Neuronal stem cell (in vitro differentiated cells): ENCODE measurements at regions not wholly inside any gene's neighbourhood (a gene's known extent, or its start where the extent isn't known, plus 50 kb on each side); places are given as distances from the start of the nearest gene placed in this dataset.
A peak's percentile ranks its signal among the peaks of the same experiment; 100 is the strongest.

Experiments
- DNase-seq: peaks from one replicate; pipeline ENCODE4 v3.0.0-alpha.2; 2013; ENCODE audit warnings: low spot score
- H2AFZ ChIP-seq: one replicate; pipeline ENCODE4 v1.6.1; 2013; ENCODE audit warnings: mild to moderate bottlenecking, low read length, inconsistent platforms
- H2AK5ac ChIP-seq: 2 replicates; pipeline ENCODE4 v1.6.1; 2013; ENCODE audit warnings: low read depth, mild to moderate bottlenecking, inconsistent platforms, low read length, moderate library complexity, mixed read lengths
- H2BK120ac ChIP-seq: 2 replicates; pipeline ENCODE4 v1.6.1; 2013; ENCODE audit warnings: low read depth, mild to moderate bottlenecking, inconsistent platforms, low read length, moderate library complexity, mixed read lengths
- H2BK12ac ChIP-seq: one replicate; pipeline ENCODE4 v1.6.1; 2013; ENCODE audit warnings: low read length, inconsistent platforms
- H2BK15ac ChIP-seq: 2 replicates; pipeline ENCODE4 v1.6.1; 2013; ENCODE audit warnings: mild to moderate bottlenecking, low read length, inconsistent platforms, mixed read lengths
- H2BK5ac ChIP-seq: one replicate; pipeline ENCODE4 v1.6.1; 2013; ENCODE audit warnings: inconsistent platforms, mild to moderate bottlenecking, low read length, moderate library complexity
- H3K14ac ChIP-seq: one replicate; pipeline ENCODE4 v1.6.1; 2013; ENCODE audit warnings: low read length, inconsistent platforms
- H3K18ac ChIP-seq: 2 replicates; pipeline ENCODE4 v1.6.1; 2013; ENCODE audit warnings: low read length, inconsistent platforms
- H3K23ac ChIP-seq: 2 replicates; pipeline ENCODE4 v1.6.1; 2013; ENCODE audit warnings: low read depth, mild to moderate bottlenecking, mixed read lengths, low read length, inconsistent platforms; ENCODE audit not compliant: poor library complexity
- H3K27ac ChIP-seq: replicated peaks from 3 replicates; pipeline ENCODE4 v1.5.1; 2013; ENCODE audit warnings: low read length, inconsistent platforms
- H3K27me3 ChIP-seq, 3 experiments: 2 replicates each; pipeline ENCODE4 v1.6.1; 2013; ENCODE audit warnings: low read length in 3 of 3, mild to moderate bottlenecking in 2 of 3, inconsistent platforms in 1 of 3, low read depth in 1 of 3, mixed read lengths in 1 of 3, moderate library complexity in 1 of 3; ENCODE audit not compliant: control insufficient read depth in 3 of 3, insufficient read depth in 3 of 3
- H3K36me3 ChIP-seq, 2 donors: replicated peaks in 1 of 2; 2 replicates each; pipeline ENCODE4 v1.6.1; 2013; ENCODE audit warnings: low read length in 2 of 2; ENCODE audit not compliant: control insufficient read depth in 2 of 2, insufficient read depth in 2 of 2
- H3K4ac ChIP-seq: 2 replicates; pipeline ENCODE4 v1.6.1; 2013; ENCODE audit warnings: inconsistent platforms, mild to moderate bottlenecking, low read length, moderate library complexity
- H3K4me1 ChIP-seq, 2 donors: 1 replicate in 1 of 2; 2 replicates in 1 of 2; pipeline ENCODE4 v1.6.1; 2013; ENCODE audit warnings: low read length in 2 of 2, low read depth in 1 of 2; ENCODE audit not compliant: control insufficient read depth in 2 of 2, insufficient read depth in 1 of 2
- H3K4me2 ChIP-seq: one replicate; pipeline ENCODE4 v1.6.1; 2013; ENCODE audit warnings: mild to moderate bottlenecking, low read length, inconsistent platforms; ENCODE audit not compliant: insufficient read depth, poor library complexity, severe bottlenecking
- H3K4me3 ChIP-seq, 2 donors: 2 replicates each; pipeline ENCODE4 v1.5.1; 2013; ENCODE audit warnings: low read length in 2 of 2, mild to moderate bottlenecking in 2 of 2, inconsistent platforms in 1 of 2, moderate library complexity in 1 of 2
- H3K79me1 ChIP-seq: one replicate; pipeline ENCODE4 v1.6.1; 2013; ENCODE audit warnings: low read depth, mild to moderate bottlenecking, inconsistent platforms, low read length, moderate library complexity
- H3K9ac ChIP-seq: one replicate; pipeline ENCODE4 v1.6.1; 2013; ENCODE audit warnings: mild to moderate bottlenecking, low read depth, low read length, inconsistent platforms; ENCODE audit not compliant: poor library complexity
- H3K9me3 ChIP-seq, 2 donors: replicated peaks in 1 of 2; 2 replicates each; pipeline versions ENCODE3 to v1.6.1; 2013; ENCODE audit warnings: low read length in 2 of 2, mild to moderate bottlenecking in 2 of 2, inconsistent platforms in 1 of 2, low read depth in 1 of 2, mixed read lengths in 1 of 2, moderate library complexity in 1 of 2; ENCODE audit not compliant: control insufficient read depth in 2 of 2, insufficient read depth in 1 of 2
- H4K8ac ChIP-seq: one replicate; pipeline ENCODE4 v1.6.1; 2013; ENCODE audit warnings: low read depth, mild to moderate bottlenecking, inconsistent platforms, low read length, moderate library complexity
- H4K91ac ChIP-seq: one replicate; pipeline ENCODE4 v1.6.1; 2013; ENCODE audit warnings: low read length, low read depth, mild to moderate bottlenecking, inconsistent platforms; ENCODE audit not compliant: poor library complexity
- WGBS, 2 donors: extraction: QIAGEN DNeasy Blood & Tissue Kit; methylation state at CpG; one replicate each; pipeline ENCODE4 v1.1.7; 2013; ENCODE audit warnings: missing lambda C conversion rate in 2 of 2, mixed read lengths in 1 of 2; ENCODE audit not compliant: insufficient read length in 2 of 2, insufficient replicate concordance in 1 of 2; ENCODE audit errors: extremely low coverage in 2 of 2; 5-methylcytosine and 5-hydroxymethylcytosine counted together

DNA sequence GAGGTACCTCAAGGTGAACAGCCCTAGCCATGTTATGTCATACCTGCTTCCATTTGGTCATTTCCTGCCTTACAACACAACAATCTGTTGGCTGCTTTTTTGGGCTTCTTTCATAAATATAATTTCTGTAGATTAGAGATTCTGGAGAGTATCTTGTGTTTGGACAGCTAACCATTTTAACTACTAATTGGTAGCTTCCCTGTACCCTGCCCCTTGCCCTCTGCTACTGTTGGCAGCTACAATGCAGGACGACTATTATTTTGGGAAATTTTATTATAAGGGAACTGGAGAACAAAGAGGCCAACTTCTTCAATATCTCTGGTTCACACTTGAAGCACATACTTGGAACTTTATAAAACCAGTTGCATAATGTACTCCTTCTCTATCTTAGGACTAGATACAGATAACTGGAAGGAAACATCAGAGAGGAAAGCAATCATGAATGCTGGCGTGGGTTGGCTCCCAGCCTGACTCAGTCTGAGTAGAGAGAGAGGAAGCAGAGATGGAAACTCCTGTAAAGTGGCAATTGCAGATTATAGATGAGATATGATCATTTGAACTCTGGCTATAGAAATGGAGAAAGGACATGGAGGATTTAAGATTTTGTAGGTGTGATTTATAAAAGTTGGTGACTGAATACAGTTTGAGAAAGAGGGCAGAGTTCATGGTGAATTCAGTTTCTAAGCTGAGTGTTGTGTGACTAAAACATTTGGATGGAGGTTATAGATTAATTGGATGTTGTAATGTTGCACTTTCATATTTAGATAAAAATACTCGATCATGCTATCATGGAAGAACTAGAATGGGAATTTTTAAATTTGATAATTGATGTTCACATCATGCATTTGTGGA, 74.5 kb downstream of the MDH1 start:
- H2AK5ac ChIP-seq = no peak overlapping the region
- no peak overlapping the region for H2BK12ac ChIP-seq
- no peaks in the 10 kb centered on the region for H3K36me3 ChIP-seq
- no peak overlapping the region for H2BK120ac ChIP-seq
- no peak overlapping the region for H2BK15ac ChIP-seq
- H3K79me1 ChIP-seq = no peaks in the 10 kb centered on the region
- no peak overlapping the region for H3K9ac ChIP-seq
- no peak overlapping the region for H3K27ac ChIP-seq
- H3K14ac ChIP-seq = no peak overlapping the region
- no peak overlapping the region for H3K4ac ChIP-seq
- H3K4me2 ChIP-seq = no peak overlapping the region
- peaks cover 0 to 4% of the 10 kb centered on the region in 2 donors for H3K4me1 ChIP-seq
- no peak for DNase-seq
- H2AFZ ChIP-seq = no peak overlapping the region
- H3K4me3 ChIP-seq = no peak overlapping the region
- no CpG with 5 or more reads among the region's 3 CpGs for WGBS, 2 donors
- H3K9me3 ChIP-seq = no peaks in the 10 kb centered on the region
- no peak overlapping the region for H4K8ac ChIP-seq
- H4K91ac ChIP-seq = no peak overlapping the region
- H3K18ac ChIP-seq = no peak overlapping the region
- H3K23ac ChIP-seq = no peak overlapping the region
- no peaks in the 10 kb centered on the region for H3K27me3 ChIP-seq
- H2BK5ac ChIP-seq = no peak overlapping the region

DNA sequence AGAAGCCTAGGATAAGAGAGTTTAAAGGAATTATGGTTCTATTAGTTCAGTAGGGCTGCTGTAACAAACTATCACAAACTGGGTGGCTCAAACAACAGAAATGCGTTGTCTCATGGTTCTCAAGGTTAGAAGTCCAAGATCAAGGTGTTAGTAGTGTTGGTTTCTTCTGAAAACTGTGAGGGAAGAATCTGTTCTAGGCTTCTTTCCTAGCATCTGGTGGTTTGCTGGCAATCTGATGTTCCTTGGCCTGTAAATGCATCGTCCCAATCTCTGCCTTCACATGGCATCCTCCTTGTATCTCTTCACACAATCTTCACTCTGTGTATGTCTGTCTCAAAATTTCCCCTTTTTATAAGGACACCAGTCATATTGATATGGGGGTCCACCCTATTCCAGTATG, 76.3 kb downstream of the MDH1 start:
- Histone ChIP-seq H3K14ac (no peak overlapping the region), H4K8ac (no peak overlapping the region), H3K9ac (no peak overlapping the region), H2AK5ac (no peak overlapping the region), H3K27me3 (no peaks in the 10 kb centered on the region), H3K4me3 (no peak overlapping the region), H4K91ac (no peak overlapping the region), H3K18ac (no peak overlapping the region), H3K36me3 (no peaks in the 10 kb centered on the region), H2BK12ac (no peak overlapping the region), H3K23ac (no peak overlapping the region), H2BK120ac (no peak overlapping the region), H2AFZ (no peak overlapping the region), H3K4me2 (no peak overlapping the region), H2BK5ac (no peak overlapping the region), H3K27ac (no peak overlapping the region), H3K9me3 (no peaks in the 10 kb centered on the region), H3K4me1 (peaks cover 0 to 4% of the 10 kb centered on the region in 2 donors), H2BK15ac (no peak overlapping the region), H3K4ac (no peak overlapping the region), H3K79me1 (no peaks in the 10 kb centered on the region)
- DNase-seq = no peak
- no CpG with 5 or more reads among the region's 2 CpGs for WGBS, 2 donors

DNA sequence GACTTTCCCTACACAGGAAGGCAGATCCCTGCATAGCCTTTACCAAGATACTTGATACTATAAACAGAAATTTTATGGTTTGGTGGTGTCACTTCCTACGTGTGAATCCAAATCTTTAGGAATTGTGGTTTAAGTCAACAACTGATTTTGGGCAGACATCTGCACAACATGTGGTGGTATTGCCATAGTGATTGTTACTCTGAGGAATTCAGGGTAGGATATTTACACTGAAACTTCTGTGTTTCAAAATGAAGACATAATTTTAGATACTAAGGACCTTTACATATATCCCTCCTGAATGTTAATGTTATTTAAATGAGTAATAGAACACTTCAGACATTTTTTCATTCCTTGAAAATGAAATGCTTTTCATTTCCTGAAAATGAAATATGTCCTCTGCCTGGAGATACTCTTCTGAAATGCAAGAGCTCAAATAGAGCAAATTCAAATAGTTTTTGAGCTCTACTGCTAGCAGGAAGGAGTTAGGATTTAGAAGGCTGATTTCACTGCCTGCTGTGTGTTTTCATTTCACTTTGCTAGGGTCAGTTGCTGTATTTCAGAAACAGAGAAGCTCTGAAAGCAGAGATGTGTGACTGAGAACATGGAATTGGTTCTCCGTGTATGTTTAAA, 77.2 kb downstream of the MDH1 start:
- no peaks in the 10 kb centered on the region for H3K27me3 ChIP-seq
- H3K9ac ChIP-seq = no peak overlapping the region
- H2BK120ac ChIP-seq = no peak overlapping the region
- no peaks in the 10 kb centered on the region for H3K36me3 ChIP-seq
- no peak for DNase-seq
- H3K4me3 ChIP-seq = no peak overlapping the region
- H3K4ac ChIP-seq = no peak overlapping the region
- H3K27ac ChIP-seq = no peak overlapping the region
- no peak overlapping the region for H3K18ac ChIP-seq
- H4K8ac ChIP-seq = no peak overlapping the region
- H3K9me3 ChIP-seq = no peaks in the 10 kb centered on the region
- peak overlapping the region; percentile 8 for H2AFZ ChIP-seq
- H3K4me2 ChIP-seq = no peak overlapping the region
- no peak overlapping the region for H3K23ac ChIP-seq
- H3K79me1 ChIP-seq = no peaks in the 10 kb centered on the region
- no peak overlapping the region for H2AK5ac ChIP-seq
- no peak overlapping the region for H4K91ac ChIP-seq
- H3K14ac ChIP-seq = no peak overlapping the region
- H3K4me1 ChIP-seq = peaks cover 0 to 4% of the 10 kb centered on the region in 2 donors
- H2BK15ac ChIP-seq = no peak overlapping the region
- H2BK5ac ChIP-seq = no peak overlapping the region
- no peak overlapping the region for H2BK12ac ChIP-seq
- no CpG with 5 or more reads among the region's 2 CpGs for WGBS, 2 donors

DNA sequence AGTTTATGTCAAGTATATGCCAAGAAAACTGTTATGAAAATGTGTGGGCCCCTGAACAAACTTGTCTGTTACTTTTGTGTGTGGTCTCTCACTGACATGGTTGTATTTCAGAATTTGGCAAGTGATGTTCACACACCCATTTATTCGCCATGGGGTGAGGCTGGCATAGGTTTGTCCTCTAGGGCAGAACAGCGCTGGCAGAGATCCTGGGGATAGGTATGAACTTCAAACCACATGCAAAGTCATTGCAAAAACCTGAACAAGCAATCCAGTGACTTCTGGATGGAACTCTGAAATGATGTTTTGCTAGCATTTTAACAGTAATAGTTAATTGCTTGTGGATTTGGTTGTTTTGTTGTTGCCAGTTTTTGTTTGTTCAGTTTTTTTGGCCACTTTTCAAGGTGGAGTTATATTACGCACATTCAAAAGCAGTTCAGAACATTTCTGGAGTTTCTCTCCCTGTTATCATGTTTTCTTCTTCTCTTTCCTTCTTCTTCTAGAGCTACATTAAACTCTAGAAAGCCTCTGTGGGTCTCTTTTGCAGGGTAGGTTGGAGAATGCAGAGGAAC, 78.5 kb downstream of the MDH1 start:
- H3K27ac ChIP-seq = no peak overlapping the region
- H2AK5ac ChIP-seq = no peak overlapping the region
- H3K27me3 ChIP-seq = no peaks in the 10 kb centered on the region
- no peak overlapping the region for H2BK15ac ChIP-seq
- H4K8ac ChIP-seq = no peak overlapping the region
- WGBS, 2 donors = no CpG with 5 or more reads among the region's 3 CpGs
- no peak overlapping the region for H2BK12ac ChIP-seq
- no peaks in the 10 kb centered on the region for H3K9me3 ChIP-seq
- no peak overlapping the region for H3K14ac ChIP-seq
- H3K23ac ChIP-seq = no peak overlapping the region
- no peaks in the 10 kb centered on the region for H3K36me3 ChIP-seq
- peaks cover 0 to 4% of the 10 kb centered on the region in 2 donors for H3K4me1 ChIP-seq
- H3K4ac ChIP-seq = no peak overlapping the region
- no peak overlapping the region for H4K91ac ChIP-seq
- no peak overlapping the region for H3K9ac ChIP-seq
- no peak overlapping the region for H2BK5ac ChIP-seq
- no peak overlapping the region for H2AFZ ChIP-seq
- H3K18ac ChIP-seq = no peak overlapping the region
- no peak overlapping the region for H3K4me3 ChIP-seq
- H3K4me2 ChIP-seq = no peak overlapping the region
- no peak overlapping the region for H2BK120ac ChIP-seq
- H3K79me1 ChIP-seq = no peaks in the 10 kb centered on the region
- no peak for DNase-seq
